ENCODE measurements at regions not wholly inside any gene's neighbourhood (a gene's known extent, or its start where the extent isn't known, plus 50 kb on each side); places are given as distances from the start of the nearest gene placed in this dataset.

DNA sequence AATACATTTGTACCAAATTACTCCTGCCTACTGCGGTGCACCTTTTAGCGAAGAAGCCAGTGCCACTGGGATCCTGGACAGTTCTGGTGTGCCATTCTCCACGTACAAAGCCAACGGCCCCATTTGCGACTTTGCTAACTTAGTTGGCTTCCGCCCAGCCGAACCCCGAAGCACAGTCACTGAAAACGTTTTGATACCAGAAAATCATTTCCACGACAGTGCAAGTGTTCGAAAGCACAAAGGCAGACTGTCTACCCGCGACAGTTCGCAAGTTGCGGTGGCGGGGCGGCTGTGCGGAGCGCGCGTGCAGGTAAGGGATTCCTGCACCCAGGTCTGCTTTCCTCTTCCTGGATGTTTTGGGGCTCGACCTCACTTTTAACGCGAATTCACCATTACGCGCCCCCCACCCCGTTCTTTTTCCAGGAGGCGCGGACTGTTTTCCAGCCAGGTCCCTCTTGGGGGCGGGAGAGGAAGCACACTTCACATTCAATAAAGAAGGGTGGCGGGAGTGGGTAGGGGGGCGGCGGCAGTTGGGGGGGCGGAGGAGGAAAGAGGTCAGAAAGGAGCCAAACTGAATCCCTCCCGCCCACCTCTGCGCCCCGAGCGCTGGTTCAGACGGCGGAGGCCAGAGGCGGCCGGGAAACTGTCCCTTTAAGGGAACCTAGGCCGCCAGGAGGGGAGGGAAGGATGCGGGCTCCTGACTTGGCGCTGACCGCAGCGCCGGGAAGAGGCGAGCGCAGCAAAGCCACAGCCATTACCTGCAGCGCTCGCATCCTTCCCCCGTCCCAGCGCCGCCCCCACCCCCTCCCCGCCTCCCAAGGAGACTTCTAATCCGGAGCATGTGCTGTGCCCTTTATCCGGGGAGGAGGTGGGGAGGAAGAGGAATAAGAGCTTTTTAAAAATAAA is 107.4 kb upstream of the KCTD1 start:
- no peak for FAIRE-seq
- no peaks in the 10 kb centered on the region for H3K27me3 ChIP-seq (ENCODE audit: control insufficient read depth, insufficient read depth, low read length)
- peak overlapping the region; percentile 63 to 81 for H3K27ac ChIP-seq (ENCODE audit: low read depth in 2 of 2, low read length in 2 of 2)
- H3K9ac ChIP-seq (ENCODE audit: low read length in 3 of 3): peak overlapping the region; percentile 31 to 48 (median 39)
- intact Hi-C loops (cut with DNase I): no loop called here
- H3K9me3 ChIP-seq (ENCODE audit: control insufficient read depth in 2 of 3, insufficient read depth in 1 of 3, low read length in 3 of 3): no peaks in the 10 kb centered on the region
- H3K4me3 ChIP-seq (ENCODE audit: low read length in 3 of 3): peak overlapping the region; percentile 48 to 62 (median 51)
- no peak for TF ChIP-seq CTCF (IDR thresholded peaks at IDR 0.05; ENCODE audit: borderline replicate concordance, extremely low read depth, insufficient read depth)
- peak; percentile 84 to 91 (median 88) for DNase-seq
- H3K4me1 ChIP-seq (ENCODE audit: control insufficient read depth in 2 of 3, insufficient read depth in 2 of 3, low read depth in 1 of 3, low read length in 3 of 3): peaks cover 0 to 9% (median 6%) of the 10 kb centered on the region in 3 donors
- no peaks in the 10 kb centered on the region for H3K36me3 ChIP-seq (ENCODE audit: control insufficient read depth in 2 of 3, insufficient read depth in 3 of 3, low read length in 3 of 3)

DNA sequence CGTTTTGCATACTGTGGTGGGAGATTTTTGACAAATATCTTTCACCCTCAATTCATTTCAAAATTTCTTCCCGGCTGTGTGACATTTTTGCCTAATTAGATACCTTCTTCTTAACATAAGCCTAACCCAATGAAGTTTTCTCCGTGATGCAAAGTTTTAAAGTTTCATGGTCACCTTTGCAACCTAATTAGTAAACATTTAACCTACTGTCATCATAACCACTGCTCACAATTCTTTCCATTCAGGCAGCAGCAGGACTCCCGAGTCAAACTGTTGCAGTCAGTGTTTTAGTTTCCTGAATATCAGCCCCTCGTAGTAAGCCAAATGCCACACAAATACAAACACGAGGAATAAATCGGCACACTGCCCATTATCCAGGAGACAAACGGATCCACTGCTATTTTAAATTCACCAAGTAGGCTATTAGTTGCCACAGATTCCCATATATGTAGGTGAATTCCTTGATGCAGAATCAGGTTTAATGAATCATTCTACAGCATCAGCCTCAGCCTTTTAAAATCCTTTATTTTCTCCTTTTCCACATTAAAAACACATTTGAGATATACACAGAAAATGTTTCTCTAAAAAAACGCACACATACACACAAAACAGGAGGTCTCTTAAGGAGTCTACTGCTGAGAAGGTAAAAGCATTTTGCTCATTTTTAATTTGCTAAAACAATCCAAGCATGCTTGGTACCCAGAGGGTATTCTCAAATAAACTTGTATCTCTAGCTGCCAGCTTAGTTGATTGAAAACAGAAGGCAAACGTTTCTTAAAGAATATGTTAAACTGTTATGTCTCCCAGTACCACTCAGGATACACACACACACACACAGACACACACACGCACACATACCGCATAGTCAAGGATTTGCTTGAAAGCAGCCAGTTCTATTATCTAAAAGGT is 106.5 kb upstream of the KCTD1 start:
- H3K27me3 ChIP-seq (ENCODE audit: control insufficient read depth, insufficient read depth, low read length): no peaks in the 10 kb centered on the region
- H3K4me1 ChIP-seq (ENCODE audit: control insufficient read depth in 2 of 3, insufficient read depth in 2 of 3, low read depth in 1 of 3, low read length in 3 of 3): peaks cover 0 to 9% (median 6%) of the 10 kb centered on the region in 3 donors
- DNase-seq: peak in 1 of 5 donors; percentile 36
- H3K9ac ChIP-seq (ENCODE audit: low read length in 3 of 3): peak overlapping the region in 2 of 3 donors; percentile 31 to 48
- H3K27ac ChIP-seq (ENCODE audit: low read depth in 2 of 2, low read length in 2 of 2): peak overlapping the region; percentile 63 to 73
- H3K36me3 ChIP-seq (ENCODE audit: control insufficient read depth in 2 of 3, insufficient read depth in 3 of 3, low read length in 3 of 3): no peaks in the 10 kb centered on the region
- intact Hi-C loops (cut with DNase I): no loop called here
- no peak for TF ChIP-seq CTCF (IDR thresholded peaks at IDR 0.05; ENCODE audit: borderline replicate concordance, extremely low read depth, insufficient read depth)
- H3K9me3 ChIP-seq (ENCODE audit: control insufficient read depth in 2 of 3, insufficient read depth in 1 of 3, low read length in 3 of 3): no peaks in the 10 kb centered on the region
- no peak for FAIRE-seq
- peak overlapping the region; percentile 48 to 62 (median 51) for H3K4me3 ChIP-seq (ENCODE audit: low read length in 3 of 3)

DNA sequence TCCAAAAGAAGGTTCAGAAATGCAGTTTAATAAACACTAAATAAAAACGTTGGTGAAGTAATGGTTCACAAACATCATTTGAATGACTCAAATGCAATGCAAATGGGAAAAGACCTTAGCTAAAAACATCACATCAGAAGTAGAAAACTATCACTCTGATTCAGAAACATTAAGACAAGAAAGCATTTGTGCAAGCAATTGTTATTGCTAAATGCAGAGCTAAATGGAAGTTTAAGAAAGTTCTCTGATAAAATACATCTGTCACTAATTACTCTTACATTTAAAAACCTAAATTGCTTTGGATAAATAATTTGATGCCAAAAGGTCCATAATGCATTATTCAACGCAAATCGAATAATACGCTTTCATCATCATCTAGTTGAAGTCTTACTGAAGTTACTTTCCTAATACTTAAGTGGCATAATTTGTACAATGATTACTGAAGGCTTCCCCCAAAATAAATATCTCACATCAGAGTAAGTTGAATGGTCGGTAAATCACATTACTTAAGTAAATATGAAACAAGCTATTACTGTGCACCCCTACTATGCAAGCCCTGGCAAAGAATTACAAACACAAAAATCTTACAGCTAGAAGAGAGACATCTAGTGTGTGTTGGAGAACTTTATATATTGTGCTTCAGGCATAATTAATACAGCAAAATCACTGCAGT is 105.7 kb upstream of the KCTD1 start:
- Histone ChIP-seq H3K4me1 (ENCODE audit: control insufficient read depth in 2 of 3, insufficient read depth in 2 of 3, low read depth in 1 of 3, low read length in 3 of 3) (peaks cover 0 to 9% (median 6%) of the 10 kb centered on the region in 3 donors), H3K27ac (ENCODE audit: low read depth in 2 of 2, low read length in 2 of 2) (no peak overlapping the region), H3K9me3 (ENCODE audit: control insufficient read depth in 2 of 3, insufficient read depth in 1 of 3, low read length in 3 of 3) (no peaks in the 10 kb centered on the region), H3K27me3 (ENCODE audit: control insufficient read depth, insufficient read depth, low read length) (no peaks in the 10 kb centered on the region), H3K9ac (ENCODE audit: low read length in 3 of 3) (peak overlapping the region in 1 of 3 donors; percentile 48), H3K36me3 (ENCODE audit: control insufficient read depth in 2 of 3, insufficient read depth in 3 of 3, low read length in 3 of 3) (no peaks in the 10 kb centered on the region), H3K4me3 (ENCODE audit: low read length in 3 of 3) (peak overlapping the region in 2 of 3 donors; percentile 51 to 62)
- intact Hi-C loops (cut with DNase I): no loop called here
- FAIRE-seq (no peak), DNase-seq (no peak)
- TF ChIP-seq CTCF (IDR thresholded peaks at IDR 0.05; ENCODE audit: borderline replicate concordance, extremely low read depth, insufficient read depth): no peak

Measured in kidney (tissue), 13 donors.